ENCODE measurements at regions not wholly inside any gene's neighbourhood (a gene's known extent, or its start where the extent isn't known, plus 50 kb on each side); places are given as distances from the start of the nearest gene placed in this dataset.

- TF ChIP-seq, protein P1, sequence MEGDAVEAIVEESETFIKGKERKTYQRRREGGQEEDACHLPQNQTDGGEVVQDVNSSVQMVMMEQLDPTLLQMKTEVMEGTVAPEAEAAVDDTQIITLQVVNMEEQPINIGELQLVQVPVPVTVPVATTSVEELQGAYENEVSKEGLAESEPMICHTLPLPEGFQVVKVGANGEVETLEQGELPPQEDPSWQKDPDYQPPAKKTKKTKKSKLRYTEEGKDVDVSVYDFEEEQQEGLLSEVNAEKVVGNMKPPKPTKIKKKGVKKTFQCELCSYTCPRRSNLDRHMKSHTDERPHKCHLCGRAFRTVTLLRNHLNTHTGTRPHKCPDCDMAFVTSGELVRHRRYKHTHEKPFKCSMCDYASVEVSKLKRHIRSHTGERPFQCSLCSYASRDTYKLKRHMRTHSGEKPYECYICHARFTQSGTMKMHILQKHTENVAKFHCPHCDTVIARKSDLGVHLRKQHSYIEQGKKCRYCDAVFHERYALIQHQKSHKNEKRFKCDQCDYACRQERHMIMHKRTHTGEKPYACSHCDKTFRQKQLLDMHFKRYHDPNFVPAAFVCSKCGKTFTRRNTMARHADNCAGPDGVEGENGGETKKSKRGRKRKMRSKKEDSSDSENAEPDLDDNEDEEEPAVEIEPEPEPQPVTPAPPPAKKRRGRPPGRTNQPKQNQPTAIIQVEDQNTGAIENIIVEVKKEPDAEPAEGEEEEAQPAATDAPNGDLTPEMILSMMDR (conservative IDR thresholded peaks at IDR 0.05; ENCODE audit: low read depth in 2 of 2) = peak; percentile 13 to 64; a peak in 3 of 4 replicates
- TF ChIP-seq EZH2phosphoT487 (IDR thresholded peaks at IDR 0.05; ENCODE audit: unreplicated experiment) = no peak
- TF ChIP-seq CREB1 (CRISPR knock-in tag; IDR thresholded peaks at IDR 0.05; ENCODE audit: low read depth) = no peak
Observed at GRCh38 chr4:163003979-163004378, 162.7 kb downstream of the NAF1 start.
